NCI-H2029 (cell line): ENCODE measurements at regions not wholly inside any gene's neighbourhood (a gene's known extent, or its start where the extent isn't known, plus 50 kb on each side); places are given as distances from the start of the nearest gene placed in this dataset.

Source experiments
- DNase-seq: peaks from one replicate; lab custom pipeline; 2025; lab: John Stamatoyannopoulos, UW

DNA sequence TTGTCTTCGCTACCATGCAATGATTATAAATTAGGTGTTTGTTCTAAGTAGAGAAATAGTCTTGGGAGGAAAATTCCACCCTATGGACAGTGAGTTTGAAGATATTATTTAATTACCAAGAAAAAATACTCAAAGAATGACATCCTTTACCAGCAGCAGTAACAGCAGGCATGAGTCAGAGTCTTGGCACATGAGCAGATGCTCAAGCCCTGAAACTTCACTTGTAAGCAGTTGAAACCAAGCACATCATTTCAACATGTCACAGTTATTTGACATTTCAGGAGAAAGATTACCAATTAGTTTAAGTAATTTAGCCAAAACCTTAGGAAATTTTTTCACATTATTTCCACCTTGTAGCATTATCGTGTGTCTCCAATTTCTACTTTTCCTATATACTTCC, 99.2 kb downstream of the C12orf50 start:
- no peak for DNase-seq

DNA sequence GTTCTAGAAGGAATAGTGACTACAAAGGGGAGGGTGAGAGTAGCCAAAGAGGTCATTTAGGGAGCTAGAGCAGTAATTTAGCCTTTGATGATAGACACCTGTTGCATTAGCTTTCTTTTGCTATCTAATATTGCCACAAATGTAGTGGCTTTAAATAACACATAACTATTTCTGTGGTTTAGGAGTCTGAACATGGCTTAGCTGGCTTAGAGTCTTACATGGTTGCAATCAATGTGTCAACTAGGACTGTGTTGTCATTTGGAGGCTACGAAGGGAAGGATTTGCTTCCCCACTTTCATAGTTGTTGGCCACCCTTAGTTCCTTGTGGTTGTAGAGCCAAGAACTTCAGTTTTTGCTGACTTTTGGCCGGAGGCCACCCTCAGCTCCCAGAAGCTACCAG, 99.9 kb downstream of the C12orf50 start:
- DNase-seq = no peak

GRCh38 chr12:87928031-87928430, 101.2 kb downstream of the C12orf50 start:
- no peak for DNase-seq

- DNase-seq = no peak
Observed at GRCh38 chr12:87925021-87925420, 104.2 kb downstream of the C12orf50 start.

- DNase-seq = no peak
Observed at GRCh38 chr12:87924149-87924548, 105.1 kb downstream of the C12orf50 start.

DNA sequence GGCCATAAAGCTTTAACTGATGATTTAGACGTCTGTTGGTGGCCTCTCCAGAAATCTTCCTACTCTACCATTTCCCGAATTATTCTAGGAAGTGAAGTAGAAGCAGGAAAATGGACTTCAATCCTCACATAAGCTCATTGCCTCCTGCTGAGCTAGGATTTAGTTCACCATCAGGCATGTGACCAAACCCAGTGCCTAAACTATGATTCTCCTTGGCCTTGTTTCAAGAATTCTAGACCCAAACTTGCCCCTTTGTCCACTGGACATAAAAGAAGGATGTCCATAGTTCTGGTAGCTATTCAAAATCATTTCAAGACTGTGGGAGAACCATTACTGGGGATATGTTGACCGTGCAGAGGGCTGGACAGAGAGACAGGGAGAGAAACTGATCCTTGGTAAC, 105.8 kb downstream of the C12orf50 start:
- no peak for DNase-seq

DNA sequence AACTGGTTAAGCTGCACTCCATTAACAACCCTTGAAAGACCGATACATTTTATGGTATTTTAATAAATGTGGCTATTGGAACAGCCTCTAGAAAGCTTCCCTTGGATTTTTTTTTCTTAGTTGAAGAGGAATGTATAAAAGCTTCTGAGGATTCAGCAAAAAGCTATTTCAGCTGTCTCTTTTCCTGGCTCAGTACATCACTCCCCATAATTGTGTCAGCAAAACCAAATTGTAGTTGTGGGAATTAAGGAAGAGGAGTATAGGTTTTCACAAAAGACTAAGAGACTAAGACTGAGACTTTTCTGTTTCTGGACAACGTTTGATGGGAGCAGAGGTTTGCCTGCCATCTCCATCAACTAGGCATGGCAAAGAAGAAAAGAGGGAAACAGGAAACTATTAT, 106.5 kb downstream of the C12orf50 start:
- DNase-seq = no peak

- DNase-seq = no peak
Observed at GRCh38 chr12:87921621-87922020, 107.6 kb downstream of the C12orf50 start.

GRCh38 chr12:87920139-87920538, 109.1 kb downstream of the C12orf50 start:
- DNase-seq = no peak

DNA sequence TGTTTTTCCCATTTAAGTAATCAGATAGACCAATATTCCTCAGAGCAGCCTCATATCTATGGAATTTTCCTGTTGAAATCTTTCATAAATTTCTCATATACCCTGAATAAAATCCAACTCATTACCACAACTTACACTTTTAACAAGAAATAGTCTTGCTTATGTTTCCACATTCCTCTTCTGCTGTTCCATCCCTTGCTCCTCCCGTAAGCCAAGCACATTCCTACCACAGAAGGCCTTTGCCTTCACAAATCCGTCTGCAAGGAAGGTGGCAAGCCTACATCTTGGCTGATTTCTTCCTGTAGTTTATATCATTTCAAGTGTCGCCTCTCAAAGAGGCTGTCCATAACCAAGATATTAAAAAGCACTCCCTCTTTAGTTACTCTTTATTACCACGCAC, 127.7 kb downstream of the C12orf50 start:
- DNase-seq = no peak

DNA sequence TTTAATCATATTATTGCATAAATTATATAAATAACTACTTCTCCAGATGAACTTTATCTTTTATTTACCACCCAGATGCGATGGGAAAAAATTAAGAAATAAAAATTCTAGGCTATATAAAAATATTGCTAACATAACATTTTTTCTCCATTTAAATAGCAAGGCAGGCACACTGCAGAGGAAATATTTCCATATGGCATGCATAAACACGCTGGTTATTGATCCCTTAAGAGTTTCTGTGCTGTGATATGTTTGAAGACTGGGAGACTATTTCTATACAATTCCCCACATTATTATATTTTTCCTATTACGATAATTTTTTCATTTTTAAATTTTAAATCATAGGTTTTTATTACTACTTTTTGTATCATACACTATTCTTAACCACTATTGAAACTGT, 131.5 kb downstream of the C12orf50 start:
- DNase-seq = no peak

DNA sequence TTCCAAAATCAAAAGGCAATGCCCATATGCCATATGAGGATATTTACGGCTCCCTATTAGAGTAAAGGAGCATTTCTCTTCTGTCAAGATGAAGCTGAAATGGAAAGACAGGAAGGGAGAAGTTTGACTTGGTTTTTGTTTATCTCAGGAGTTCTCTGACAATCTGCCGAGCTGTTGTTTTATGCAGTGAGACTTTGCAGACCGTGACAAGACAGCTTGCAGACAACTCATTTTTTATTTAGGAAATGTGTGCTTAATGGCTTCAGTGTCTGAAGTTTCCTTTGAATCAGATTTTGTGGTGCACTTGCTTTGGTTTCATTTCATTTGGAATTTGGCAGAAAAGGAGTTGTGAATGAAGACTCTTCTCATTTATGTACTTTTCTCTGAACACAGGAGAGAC, 145.4 kb downstream of the C12orf50 start:
- no peak for DNase-seq

DNA sequence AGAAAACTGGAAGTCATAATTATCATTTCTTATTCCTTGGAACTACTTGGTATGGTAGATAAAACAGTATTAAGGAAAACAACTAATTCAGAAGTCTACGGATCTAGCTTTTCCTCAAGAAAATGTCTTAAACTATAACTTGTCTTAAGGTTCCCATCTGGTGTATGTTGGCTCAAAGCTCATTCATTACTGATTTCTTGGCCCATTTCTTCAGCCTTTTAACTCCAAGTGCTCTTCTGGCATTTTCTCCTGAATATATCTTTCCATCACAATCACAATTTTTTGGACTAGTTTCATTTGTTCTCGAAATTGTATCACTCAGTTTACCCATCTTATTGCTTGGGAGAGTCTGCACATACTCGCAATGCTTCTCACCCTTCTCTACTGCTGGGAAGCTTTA, 150.1 kb downstream of the C12orf50 start:
- DNase-seq = no peak

DNA sequence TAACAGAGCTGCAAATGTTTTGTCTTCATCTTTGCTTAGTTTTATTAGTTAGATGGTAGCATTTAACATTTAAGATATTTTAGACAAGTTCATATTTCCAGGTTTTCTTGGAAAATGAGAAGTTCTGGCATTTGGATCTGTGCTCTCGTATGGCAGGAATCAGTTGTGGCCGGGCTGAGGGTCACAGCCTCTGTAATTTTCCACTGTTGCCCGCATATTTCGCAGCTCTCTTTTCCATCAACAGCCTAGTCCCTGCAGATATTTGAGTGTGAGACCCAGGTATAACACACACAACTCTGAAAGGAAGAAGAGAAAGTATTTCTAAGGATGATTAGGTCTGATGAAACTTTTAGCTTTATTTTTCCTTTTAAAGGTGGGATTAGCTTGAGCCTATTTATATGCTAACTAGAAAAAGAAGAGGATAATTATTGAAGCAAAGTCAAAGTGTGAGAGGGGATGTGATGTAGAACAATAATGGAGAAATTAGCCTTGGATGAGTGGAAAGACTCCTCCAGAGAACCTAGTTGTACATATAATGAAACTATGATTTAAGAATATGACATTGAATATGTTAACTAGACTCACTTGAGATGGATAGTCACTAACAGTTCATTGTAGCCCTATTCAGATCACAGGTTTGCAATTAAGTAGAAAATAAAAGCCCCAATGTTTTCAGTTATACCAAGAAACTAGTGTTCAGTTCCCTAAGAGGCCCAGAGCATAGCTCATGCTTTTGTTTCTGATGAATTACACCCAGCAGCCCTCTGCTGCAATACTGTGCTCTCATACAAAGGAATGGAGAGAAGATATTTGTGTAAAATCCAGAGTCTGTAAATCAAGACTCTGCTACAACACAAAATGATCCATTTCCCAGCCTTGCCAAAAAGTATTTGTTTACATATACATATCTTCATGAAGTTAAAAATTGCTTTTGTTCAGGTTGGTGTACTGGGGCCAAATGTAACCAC, 158.4 kb downstream of the C12orf50 start:
- no peak for DNase-seq

GRCh38 chr12:87870061-87870460, 159.1 kb downstream of the C12orf50 start:
- DNase-seq = no peak

- DNase-seq = no peak
Observed at GRCh38 chr12:87866578-87867292, 162.5 kb downstream of the C12orf50 start.

- DNase-seq = no peak
Observed at GRCh38 chr12:87861791-87862190, 167.4 kb downstream of the C12orf50 start.

DNA sequence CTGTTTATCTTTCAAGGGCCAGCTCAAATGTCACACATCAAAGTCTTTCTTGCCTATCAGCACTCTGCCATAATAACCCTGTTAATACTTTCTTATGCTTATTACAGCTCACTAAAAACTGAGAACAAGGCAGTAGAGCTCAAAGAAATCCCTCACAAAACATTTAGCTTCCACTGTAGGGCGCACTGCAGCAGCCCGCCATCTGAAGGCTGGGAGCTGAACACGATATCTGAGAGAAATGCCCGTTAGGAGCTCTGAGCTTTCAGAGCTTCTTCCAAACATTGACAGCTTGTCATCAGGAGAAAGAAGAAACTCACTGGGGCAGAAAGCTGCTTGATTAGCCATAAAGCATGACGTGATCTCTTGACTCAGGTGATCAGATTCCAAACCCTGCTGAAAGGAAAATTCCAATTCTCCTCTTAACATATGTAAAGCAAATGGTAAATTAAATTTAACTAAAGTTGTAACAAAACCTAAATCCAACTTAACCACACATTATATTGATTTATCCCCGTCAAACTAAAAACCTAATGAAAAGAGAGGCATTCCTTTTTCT, 175.7 kb downstream of the C12orf50 start:
- no peak for DNase-seq

GRCh38 chr12:87849074-87849473, 180.1 kb downstream of the C12orf50 start:
- no peak for DNase-seq

GRCh38 chr12:87848248-87848868, 180.8 kb downstream of the C12orf50 start:
- DNase-seq = peak; percentile 40

- DNase-seq = no peak
Observed at GRCh38 chr12:87847147-87847546, 182.1 kb downstream of the C12orf50 start.

GRCh38 chr12:87846045-87846444, 183.2 kb downstream of the C12orf50 start:
- no peak for DNase-seq
